GM18868 (cell line): ENCODE measurements at regions not wholly inside any gene's neighbourhood (a gene's known extent, or its start where the extent isn't known, plus 50 kb on each side); places are given as distances from the start of the nearest gene placed in this dataset.

Source experiments
- ATAC-seq: cut with Tn5 transposase; IDR thresholded peaks from one replicate; pipeline ENCODE4 v1.9.1; 2021; ENCODE audit warnings: mild to moderate bottlenecking, moderate library complexity; ENCODE audit not compliant: unreplicated experiment

DNA sequence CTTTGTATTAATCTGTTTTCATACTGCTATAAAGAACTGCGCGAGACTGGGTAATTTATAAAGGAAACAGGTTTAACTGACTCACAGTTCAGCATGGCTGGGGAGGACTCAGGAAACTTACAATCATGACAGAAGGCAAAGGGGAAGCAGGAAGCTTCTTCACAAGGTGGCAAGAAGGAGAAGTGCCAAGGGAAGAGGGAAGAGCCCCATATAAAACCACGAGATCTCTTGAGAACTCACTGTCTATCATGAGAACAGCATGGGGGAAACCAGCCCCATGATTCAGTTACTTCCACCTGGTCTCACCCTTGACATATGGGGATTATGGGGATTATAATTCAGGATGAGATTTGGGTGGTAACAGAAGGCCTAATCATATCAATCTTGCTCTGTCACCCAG, 60.9 kb upstream of the CHD1 start:
- ATAC-seq: no peak

DNA sequence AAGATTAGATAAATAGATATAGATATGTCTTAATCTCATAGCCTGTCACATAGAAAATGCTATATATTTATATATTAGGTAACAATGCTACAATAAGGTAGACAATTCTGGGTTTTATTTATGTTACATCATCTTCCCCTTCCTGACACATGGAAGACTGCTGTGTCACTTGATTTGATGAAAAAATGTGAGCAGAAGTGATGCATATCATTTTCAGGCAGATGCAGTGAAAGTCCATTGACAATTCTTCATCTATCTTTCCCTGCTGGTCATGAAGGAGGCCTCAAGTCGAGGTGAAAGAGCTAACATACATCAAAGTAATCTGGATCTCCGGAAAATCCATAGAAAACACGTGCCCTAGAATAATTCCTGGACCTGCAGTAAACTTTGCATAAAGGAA, 57.8 kb upstream of the CHD1 start:
- ATAC-seq: no peak

DNA sequence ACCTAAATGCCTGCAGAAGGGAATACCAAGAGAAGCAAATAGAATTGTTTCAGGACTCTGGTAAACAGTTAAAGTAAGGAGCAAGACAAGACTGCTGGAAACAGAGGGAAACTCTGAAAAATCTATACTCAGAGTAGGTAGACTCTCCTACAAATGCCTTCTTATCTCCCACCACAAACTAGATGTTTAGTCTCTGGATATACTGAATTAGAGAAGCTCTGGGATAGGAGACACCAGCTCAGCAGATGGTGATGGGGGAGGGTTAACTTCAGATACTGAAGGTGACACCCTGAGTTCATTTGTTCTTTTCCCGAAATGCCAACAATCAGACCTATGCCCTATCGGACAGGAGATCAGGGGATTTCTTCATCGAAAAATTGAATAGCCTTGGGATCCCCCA, 54.1 kb upstream of the CHD1 start:
- ATAC-seq: no peak
